ENCODE measurements at regions not wholly inside any gene's neighbourhood (a gene's known extent, or its start where the extent isn't known, plus 50 kb on each side); places are given as distances from the start of the nearest gene placed in this dataset.

DNA sequence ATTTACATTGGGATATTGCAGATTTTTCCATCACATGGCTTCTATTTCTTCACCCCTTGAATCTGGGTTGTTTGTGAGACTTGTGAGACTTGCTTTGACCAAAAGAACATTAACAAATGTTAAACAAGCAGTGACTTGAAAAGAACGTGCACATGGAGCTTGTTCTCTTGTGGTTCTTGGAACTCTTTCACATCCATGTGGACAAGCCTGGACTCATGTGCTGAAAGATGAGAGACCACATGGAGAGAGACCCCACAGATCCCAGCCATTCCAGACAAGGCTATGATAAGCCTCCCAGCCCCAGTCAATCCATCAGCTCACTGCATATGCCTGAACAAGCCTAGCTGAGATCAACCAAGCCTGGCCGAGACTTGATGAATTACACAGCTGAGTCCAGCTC lies 1365.7 kb upstream of the GJE1 start:
- H3K9me3 ChIP-seq (ENCODE audit: low read depth) = no peaks in the 10 kb centered on the region
- no peaks in the 10 kb centered on the region for H4K20me1 ChIP-seq (ENCODE audit: low read depth)
- no peaks in the 10 kb centered on the region for H3F3A ChIP-seq (ENCODE audit: low read depth)
- H3K4me1 ChIP-seq = no peaks in the 10 kb centered on the region
- no peaks in the 10 kb centered on the region for H3K27me3 ChIP-seq
- H3K9ac ChIP-seq = no peak overlapping the region
- H3K27ac ChIP-seq = no peak overlapping the region
- Mint-ChIP-seq H3K27me3 (ENCODE audit: insufficient read depth, low read depth) (no peaks in the 10 kb centered on the region), H3K9me3 (peaks cover 10% of the 10 kb centered on the region), H3K4me3 (no peak overlapping the region), H3K36me3 (no peaks in the 10 kb centered on the region), H3K4me1 (no peaks in the 10 kb centered on the region), H3K27ac (no peak overlapping the region)
- TF ChIP-seq EZH2phosphoT487 (IDR thresholded peaks at IDR 0.05) (no peak), EZH2 (IDR thresholded peaks at IDR 0.05) (no peak)
- TF ChIP-seq, protein P1, sequence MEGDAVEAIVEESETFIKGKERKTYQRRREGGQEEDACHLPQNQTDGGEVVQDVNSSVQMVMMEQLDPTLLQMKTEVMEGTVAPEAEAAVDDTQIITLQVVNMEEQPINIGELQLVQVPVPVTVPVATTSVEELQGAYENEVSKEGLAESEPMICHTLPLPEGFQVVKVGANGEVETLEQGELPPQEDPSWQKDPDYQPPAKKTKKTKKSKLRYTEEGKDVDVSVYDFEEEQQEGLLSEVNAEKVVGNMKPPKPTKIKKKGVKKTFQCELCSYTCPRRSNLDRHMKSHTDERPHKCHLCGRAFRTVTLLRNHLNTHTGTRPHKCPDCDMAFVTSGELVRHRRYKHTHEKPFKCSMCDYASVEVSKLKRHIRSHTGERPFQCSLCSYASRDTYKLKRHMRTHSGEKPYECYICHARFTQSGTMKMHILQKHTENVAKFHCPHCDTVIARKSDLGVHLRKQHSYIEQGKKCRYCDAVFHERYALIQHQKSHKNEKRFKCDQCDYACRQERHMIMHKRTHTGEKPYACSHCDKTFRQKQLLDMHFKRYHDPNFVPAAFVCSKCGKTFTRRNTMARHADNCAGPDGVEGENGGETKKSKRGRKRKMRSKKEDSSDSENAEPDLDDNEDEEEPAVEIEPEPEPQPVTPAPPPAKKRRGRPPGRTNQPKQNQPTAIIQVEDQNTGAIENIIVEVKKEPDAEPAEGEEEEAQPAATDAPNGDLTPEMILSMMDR (IDR thresholded peaks at IDR 0.05) = no peak
- H3K4me2 ChIP-seq = no peak overlapping the region
- H3K36me3 ChIP-seq = no peaks in the 10 kb centered on the region
- no peak overlapping the region for H2AFZ ChIP-seq (replicated peaks)
- no peak for DNase-seq (ENCODE audit: low spot score)
- no peak overlapping the region for H3K4me3 ChIP-seq
- no peaks in the 10 kb centered on the region for H3K79me2 ChIP-seq (ENCODE audit: low read depth)

DNA sequence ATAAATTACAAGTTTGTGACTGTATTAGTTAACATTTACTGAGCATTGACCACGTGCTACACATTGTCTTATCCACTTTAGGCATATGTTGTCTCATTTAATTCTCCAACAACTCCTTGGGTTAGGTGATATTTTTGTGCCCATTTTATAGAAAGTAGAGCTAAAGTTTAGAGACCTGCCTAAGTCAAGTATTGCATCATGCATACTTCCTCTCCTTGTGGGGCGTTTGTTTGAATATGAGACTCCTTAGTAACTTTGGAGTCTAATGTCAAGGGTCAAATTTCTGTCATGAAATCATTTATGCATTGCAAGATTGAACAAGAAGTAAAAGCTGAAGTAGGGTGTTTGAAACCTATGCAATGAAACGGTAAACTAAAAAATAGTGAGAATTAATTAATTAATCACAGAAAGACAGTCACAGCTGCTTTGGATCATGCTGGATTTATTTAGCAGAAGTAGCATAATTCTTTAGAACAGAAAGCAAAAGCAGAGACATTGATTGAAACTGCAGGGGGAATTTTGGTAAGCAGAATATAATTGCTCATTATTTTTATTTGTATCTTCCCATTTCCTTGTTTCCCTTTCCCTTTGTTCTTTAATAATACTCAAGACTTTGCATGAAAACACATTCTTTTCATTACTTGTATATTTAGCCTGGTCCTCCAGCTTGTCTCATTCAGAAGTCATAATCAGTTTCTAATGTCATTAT lies 1374.4 kb upstream of the GJE1 start:
- Mint-ChIP-seq H3K9me3 (peaks cover 5% of the 10 kb centered on the region), H3K36me3 (no peaks in the 10 kb centered on the region), H3K4me1 (no peaks in the 10 kb centered on the region), H3K4me3 (no peak overlapping the region), H3K27ac (no peak overlapping the region), H3K27me3 (ENCODE audit: insufficient read depth, low read depth) (no peaks in the 10 kb centered on the region)
- Histone ChIP-seq H3K79me2 (ENCODE audit: low read depth) (no peaks in the 10 kb centered on the region), H3K4me3 (no peak overlapping the region), H2AFZ (replicated peaks) (no peak overlapping the region), H3K27ac (no peak overlapping the region), H3K9ac (no peak overlapping the region), H4K20me1 (ENCODE audit: low read depth) (no peaks in the 10 kb centered on the region), H3K4me1 (no peaks in the 10 kb centered on the region), H3K9me3 (ENCODE audit: low read depth) (no peaks in the 10 kb centered on the region), H3F3A (ENCODE audit: low read depth) (no peaks in the 10 kb centered on the region), H3K27me3 (no peaks in the 10 kb centered on the region), H3K4me2 (no peak overlapping the region), H3K36me3 (no peaks in the 10 kb centered on the region)
- DNase-seq (ENCODE audit: low spot score) = no peak
- TF ChIP-seq, protein P1 (IDR thresholded peaks at IDR 0.05) = no peak
- TF ChIP-seq EZH2phosphoT487 (IDR thresholded peaks at IDR 0.05) = no peak
- no peak for TF ChIP-seq EZH2 (IDR thresholded peaks at IDR 0.05)

DNA sequence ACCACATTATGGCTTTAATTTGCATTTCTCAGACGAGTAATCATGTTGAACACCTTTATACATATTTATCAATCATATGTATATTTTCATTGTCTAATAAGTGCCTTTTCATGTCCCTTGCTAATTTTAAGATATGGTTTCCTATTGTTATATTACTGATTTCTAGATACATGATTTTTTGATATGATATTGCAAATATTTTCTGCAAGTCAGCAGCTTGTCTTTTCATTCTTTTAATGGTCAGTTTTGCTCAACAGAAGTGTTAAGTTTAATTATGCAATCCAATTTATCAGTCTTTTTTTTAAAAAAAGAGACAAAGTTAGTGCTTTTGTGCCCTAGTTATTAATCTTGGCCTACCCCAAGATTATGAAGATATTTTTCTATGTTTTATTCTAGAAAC lies 1377.8 kb upstream of the CITED2 start:
- Histone ChIP-seq H3K27ac (no peak overlapping the region), H3K9ac (no peak overlapping the region), H3K9me3 (ENCODE audit: low read depth) (no peaks in the 10 kb centered on the region), H2AFZ (replicated peaks) (no peak overlapping the region), H3K27me3 (no peaks in the 10 kb centered on the region), H3F3A (ENCODE audit: low read depth) (no peaks in the 10 kb centered on the region), H3K4me3 (no peak overlapping the region), H3K36me3 (no peaks in the 10 kb centered on the region), H3K4me1 (no peaks in the 10 kb centered on the region), H3K4me2 (no peak overlapping the region), H3K79me2 (ENCODE audit: low read depth) (no peaks in the 10 kb centered on the region), H4K20me1 (ENCODE audit: low read depth) (no peaks in the 10 kb centered on the region)
- Mint-ChIP-seq H3K27ac (no peak overlapping the region), H3K9me3 (peaks cover 19% of the 10 kb centered on the region), H3K36me3 (no peaks in the 10 kb centered on the region), H3K27me3 (ENCODE audit: insufficient read depth, low read depth) (no peaks in the 10 kb centered on the region), H3K4me1 (no peaks in the 10 kb centered on the region), H3K4me3 (no peak overlapping the region)
- DNase-seq (ENCODE audit: low spot score) = no peak
- TF ChIP-seq, protein P1 (IDR thresholded peaks at IDR 0.05) = no peak
- TF ChIP-seq EZH2phosphoT487 (IDR thresholded peaks at IDR 0.05) = no peak
- no peak for TF ChIP-seq EZH2 (IDR thresholded peaks at IDR 0.05)
